Ishikawa (cell line): ENCODE measurements at regions not wholly inside any gene's neighbourhood (a gene's known extent, or its start where the extent isn't known, plus 50 kb on each side); places are given as distances from the start of the nearest gene placed in this dataset.

Experiments used
- CEBPB ChIP-seq: IDR thresholded peaks from 2 replicates; pipeline ENCODE4 v1.6.1; 2012
- CREB1 ChIP-seq: IDR thresholded peaks from 2 replicates; pipeline ENCODE4 v1.6.1; 2012; ENCODE audit warnings: low read depth
- EP300 ChIP-seq: IDR thresholded peaks from 2 replicates; pipeline ENCODE4 v1.6.1; 2012; ENCODE audit warnings: borderline replicate concordance
- FOXM1 ChIP-seq: IDR thresholded peaks from 2 replicates; pipeline ENCODE4 v1.6.1; 2012; ENCODE audit warnings: low read depth, borderline replicate concordance
- NFIC ChIP-seq: IDR thresholded peaks from 2 replicates; pipeline ENCODE4 v1.6.1; 2012
- RAD21 ChIP-seq: IDR thresholded peaks from 2 replicates; pipeline ENCODE4 v1.6.1; 2012; ENCODE audit warnings: low read depth
- REST ChIP-seq: IDR thresholded peaks from 2 replicates; pipeline ENCODE4 v1.6.1; 2012; ENCODE audit warnings: low read depth, mild to moderate bottlenecking
- TAF1 ChIP-seq: IDR thresholded peaks from 2 replicates; pipeline ENCODE4 v1.6.1; 2012; ENCODE audit warnings: low read depth, mild to moderate bottlenecking
- TCF12 ChIP-seq: IDR thresholded peaks from 2 replicates; pipeline ENCODE4 v1.6.1; 2012; ENCODE audit warnings: low read depth
- YY1 ChIP-seq: IDR thresholded peaks from 2 replicates; pipeline ENCODE4 v1.6.1; 2012; ENCODE audit warnings: low read depth
- TF ChIP-seq, protein P1 (sequence below): IDR thresholded peaks from 2 replicates; pipeline ENCODE4 v1.6.1; 2012

GRCh38 chr11:69953356-69953755 lies 124.8 kb upstream of the ANO1 start:
- no peak for TF ChIP-seq NFIC
- TF ChIP-seq TCF12: no peak
- TF ChIP-seq TAF1: no peak
- no peak for TF ChIP-seq CEBPB
- TF ChIP-seq CREB1: no peak
- no peak for TF ChIP-seq REST
- TF ChIP-seq EP300: no peak
- TF ChIP-seq YY1: no peak
- TF ChIP-seq RAD21: no peak
- TF ChIP-seq, protein P1, sequence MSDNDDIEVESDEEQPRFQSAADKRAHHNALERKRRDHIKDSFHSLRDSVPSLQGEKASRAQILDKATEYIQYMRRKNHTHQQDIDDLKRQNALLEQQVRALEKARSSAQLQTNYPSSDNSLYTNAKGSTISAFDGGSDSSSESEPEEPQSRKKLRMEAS: no peak
- no peak for TF ChIP-seq FOXM1
